ENCODE measurements at regions not wholly inside any gene's neighbourhood (a gene's known extent, or its start where the extent isn't known, plus 50 kb on each side); places are given as distances from the start of the nearest gene placed in this dataset.

GRCh38 chr7:68015122-68015977 is 1018.7 kb downstream of the TYW1 start (continued):
- TF ChIP-seq RFX5 (IDR thresholded peaks at IDR 0.05; ENCODE audit: borderline replicate concordance, low read depth, low read length): no peak
- no peak for TF ChIP-seq CHD1 (IDR thresholded peaks at IDR 0.05; ENCODE audit: low read depth, low read length)

Measured in H1 (cell line).